ENCODE measurements at regions not wholly inside any gene's neighbourhood (a gene's known extent, or its start where the extent isn't known, plus 50 kb on each side); places are given as distances from the start of the nearest gene placed in this dataset.
"Not testable (repeated sequence)": the region's sequence is repeated elsewhere in the genome, so short reads cannot be mapped to it uniquely, and the experiment has no call there.

GRCh38 chr2:111378348-111378747 lies 257.6 kb downstream of the BCL2L11 start:
- not testable (repeated sequence) for TF ChIP-seq CTCF (conservative IDR thresholded peaks at IDR 0.05 in 1 of 2, IDR thresholded peaks at IDR 0.05 in 1 of 2; ENCODE audit: low read depth in 1 of 2, low read length in 2 of 2); EZH2 (IDR thresholded peaks at IDR 0.05; ENCODE audit: low read length, missing control alignments)
